ENCODE measurements at regions not wholly inside any gene's neighbourhood (a gene's known extent, or its start where the extent isn't known, plus 50 kb on each side); places are given as distances from the start of the nearest gene placed in this dataset.

DNA sequence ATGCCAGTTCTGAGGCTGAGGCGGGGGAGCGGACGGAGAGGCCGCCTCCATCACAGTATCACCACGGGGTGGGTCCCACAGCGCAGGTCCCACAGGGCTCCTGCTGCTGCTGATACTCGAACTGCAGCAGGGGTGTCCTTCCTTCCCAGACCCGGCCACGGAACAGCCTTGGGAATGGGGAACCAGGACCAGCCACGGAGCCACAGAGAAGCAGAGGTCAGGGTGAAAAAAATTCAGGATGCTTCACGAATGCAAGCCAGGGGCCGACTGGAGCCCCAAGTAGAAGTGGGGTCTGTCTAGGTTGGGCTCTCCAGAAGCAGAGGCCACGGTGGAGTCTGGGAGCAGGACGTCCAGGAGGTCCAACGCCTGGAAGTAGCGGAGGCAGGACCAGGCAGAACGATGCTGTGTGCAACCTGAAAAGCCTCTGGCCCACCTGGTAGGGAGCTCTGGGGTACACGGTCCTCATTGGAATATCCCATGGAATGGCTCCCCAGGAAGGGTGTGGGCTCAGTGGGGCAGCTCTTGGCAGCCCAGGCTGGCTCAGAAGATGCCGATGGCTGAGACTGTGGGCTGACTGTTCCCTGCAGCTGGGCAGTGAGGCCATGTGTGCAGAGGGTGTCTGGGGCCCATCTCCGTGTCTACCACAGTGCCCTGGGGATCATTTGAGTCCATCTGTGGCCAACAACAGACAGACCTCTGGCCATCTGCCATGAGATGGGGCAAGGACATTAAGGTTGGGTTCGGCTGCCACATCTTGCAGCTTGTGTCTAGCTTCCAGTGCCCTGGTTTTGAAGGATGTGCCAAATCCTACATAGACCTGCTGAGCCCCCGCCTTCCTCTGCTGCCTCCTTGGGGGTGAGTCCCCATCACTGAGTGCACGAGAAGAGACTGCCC, 66.9 kb upstream of the FCN1 start (continued):
- TF ChIP-seq, protein P1, sequence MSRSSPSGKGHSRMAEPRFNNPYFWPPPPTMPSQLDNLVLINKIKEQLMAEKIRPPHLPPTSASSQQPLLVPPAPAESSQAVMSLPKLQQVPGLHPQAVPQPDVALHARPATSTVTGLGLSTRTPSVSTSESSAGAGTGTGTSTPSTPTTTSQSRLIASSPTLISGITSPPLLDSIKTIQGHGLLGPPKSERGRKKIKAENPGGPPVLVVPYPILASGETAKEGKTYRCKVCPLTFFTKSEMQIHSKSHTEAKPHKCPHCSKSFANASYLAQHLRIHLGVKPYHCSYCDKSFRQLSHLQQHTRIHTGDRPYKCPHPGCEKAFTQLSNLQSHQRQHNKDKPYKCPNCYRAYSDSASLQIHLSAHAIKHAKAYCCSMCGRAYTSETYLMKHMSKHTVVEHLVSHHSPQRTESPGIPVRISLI (tag by site-specific recombination; IDR thresholded peaks at IDR 0.05), result no peak
- no peak for TF ChIP-seq ZNF174 (tag by site-specific recombination; IDR thresholded peaks at IDR 0.05)
- no peak for TF ChIP-seq ZNF155 (tag by site-specific recombination; IDR thresholded peaks at IDR 0.05)
- TF ChIP-seq, protein P2, sequence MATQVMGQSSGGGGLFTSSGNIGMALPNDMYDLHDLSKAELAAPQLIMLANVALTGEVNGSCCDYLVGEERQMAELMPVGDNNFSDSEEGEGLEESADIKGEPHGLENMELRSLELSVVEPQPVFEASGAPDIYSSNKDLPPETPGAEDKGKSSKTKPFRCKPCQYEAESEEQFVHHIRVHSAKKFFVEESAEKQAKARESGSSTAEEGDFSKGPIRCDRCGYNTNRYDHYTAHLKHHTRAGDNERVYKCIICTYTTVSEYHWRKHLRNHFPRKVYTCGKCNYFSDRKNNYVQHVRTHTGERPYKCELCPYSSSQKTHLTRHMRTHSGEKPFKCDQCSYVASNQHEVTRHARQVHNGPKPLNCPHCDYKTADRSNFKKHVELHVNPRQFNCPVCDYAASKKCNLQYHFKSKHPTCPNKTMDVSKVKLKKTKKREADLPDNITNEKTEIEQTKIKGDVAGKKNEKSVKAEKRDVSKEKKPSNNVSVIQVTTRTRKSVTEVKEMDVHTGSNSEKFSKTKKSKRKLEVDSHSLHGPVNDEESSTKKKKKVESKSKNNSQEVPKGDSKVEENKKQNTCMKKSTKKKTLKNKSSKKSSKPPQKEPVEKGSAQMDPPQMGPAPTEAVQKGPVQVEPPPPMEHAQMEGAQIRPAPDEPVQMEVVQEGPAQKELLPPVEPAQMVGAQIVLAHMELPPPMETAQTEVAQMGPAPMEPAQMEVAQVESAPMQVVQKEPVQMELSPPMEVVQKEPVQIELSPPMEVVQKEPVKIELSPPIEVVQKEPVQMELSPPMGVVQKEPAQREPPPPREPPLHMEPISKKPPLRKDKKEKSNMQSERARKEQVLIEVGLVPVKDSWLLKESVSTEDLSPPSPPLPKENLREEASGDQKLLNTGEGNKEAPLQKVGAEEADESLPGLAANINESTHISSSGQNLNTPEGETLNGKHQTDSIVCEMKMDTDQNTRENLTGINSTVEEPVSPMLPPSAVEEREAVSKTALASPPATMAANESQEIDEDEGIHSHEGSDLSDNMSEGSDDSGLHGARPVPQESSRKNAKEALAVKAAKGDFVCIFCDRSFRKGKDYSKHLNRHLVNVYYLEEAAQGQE (tag by site-specific recombination; IDR thresholded peaks at IDR 0.05), result no peak

DNA sequence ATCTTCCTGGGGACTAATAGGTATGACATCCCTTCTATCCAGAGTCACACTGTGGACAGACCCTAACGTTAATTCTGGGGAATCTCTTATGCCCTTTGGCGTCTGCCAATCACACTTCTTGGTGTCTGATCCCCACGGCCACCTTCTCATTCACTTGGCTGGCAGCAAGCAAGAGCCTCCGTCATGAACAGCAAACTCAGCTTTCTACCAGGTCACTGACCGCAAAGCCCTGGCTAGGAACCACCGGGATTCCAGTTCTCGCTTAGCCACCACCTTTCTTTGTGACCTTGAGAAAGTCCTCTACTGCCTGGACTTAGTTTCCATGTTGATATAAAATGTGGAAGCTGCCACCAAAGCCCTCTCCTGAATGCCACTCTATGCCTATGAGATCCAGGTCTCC, 67.7 kb upstream of the FCN1 start:
- ChIA-PET CTCF (no interaction called here), POLR2A (no interaction called here)
- no peaks in the 10 kb centered on the region for H3K9me3 ChIP-seq (ENCODE audit: control insufficient read depth, insufficient read depth, low read depth, low read length)
- TF ChIP-seq SCRT2 (tag by site-specific recombination; IDR thresholded peaks at IDR 0.05) (no peak), PRDM1 (tag by site-specific recombination; IDR thresholded peaks at IDR 0.05) (no peak), ZNF341 (tag by site-specific recombination; IDR thresholded peaks at IDR 0.05; ENCODE audit: low read depth) (no peak), ZNF214 (tag by site-specific recombination; IDR thresholded peaks at IDR 0.05; ENCODE audit: borderline replicate concordance) (no peak), ZBTB48 (tag by site-specific recombination; IDR thresholded peaks at IDR 0.05) (no peak), ZNF585B (tag by site-specific recombination; IDR thresholded peaks at IDR 0.05) (no peak), ZNF202 (tag by site-specific recombination; IDR thresholded peaks at IDR 0.05; ENCODE audit: borderline replicate concordance) (no peak)
- TF ChIP-seq, protein P3, sequence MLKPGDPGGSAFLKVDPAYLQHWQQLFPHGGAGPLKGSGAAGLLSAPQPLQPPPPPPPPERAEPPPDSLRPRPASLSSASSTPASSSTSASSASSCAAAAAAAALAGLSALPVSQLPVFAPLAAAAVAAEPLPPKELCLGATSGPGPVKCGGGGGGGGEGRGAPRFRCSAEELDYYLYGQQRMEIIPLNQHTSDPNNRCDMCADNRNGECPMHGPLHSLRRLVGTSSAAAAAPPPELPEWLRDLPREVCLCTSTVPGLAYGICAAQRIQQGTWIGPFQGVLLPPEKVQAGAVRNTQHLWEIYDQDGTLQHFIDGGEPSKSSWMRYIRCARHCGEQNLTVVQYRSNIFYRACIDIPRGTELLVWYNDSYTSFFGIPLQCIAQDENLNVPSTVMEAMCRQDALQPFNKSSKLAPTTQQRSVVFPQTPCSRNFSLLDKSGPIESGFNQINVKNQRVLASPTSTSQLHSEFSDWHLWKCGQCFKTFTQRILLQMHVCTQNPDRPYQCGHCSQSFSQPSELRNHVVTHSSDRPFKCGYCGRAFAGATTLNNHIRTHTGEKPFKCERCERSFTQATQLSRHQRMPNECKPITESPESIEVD (tag by site-specific recombination; IDR thresholded peaks at IDR 0.05), result no peak
- no peak overlapping the region for H3K4me3 ChIP-seq (ENCODE audit: low read depth, low read length)
- H3K36me3 ChIP-seq (ENCODE audit: control insufficient read depth in 2 of 2, insufficient read depth in 1 of 2, low read length in 2 of 2), result no peaks in the 10 kb centered on the region
- no peak overlapping the region for H3K27ac ChIP-seq (ENCODE audit: extremely low read depth, low read depth, low read length)
- H3K4me1 ChIP-seq (ENCODE audit: control insufficient read depth, insufficient read depth, low read length), result no peaks in the 10 kb centered on the region

DNA sequence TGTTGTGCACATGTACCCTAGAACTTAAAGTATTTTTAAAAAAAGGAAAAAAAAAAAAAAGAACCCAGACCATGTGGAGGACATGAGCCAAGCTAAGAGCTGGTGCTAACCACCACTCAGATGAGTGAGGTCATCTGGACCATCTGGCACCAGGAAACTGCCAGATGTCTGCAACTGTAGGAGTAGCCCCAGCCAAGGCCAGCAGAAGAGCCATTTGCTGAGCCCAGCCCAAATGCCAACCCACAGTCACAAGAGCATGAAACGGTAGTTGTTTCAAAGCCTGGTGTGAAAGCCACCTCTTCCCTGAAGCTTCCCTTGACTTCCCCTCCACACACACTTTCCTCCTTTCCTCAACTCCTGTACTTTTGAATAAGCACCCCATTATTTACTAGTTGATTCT, 69.2 kb upstream of the FCN1 start:
- H3K9me3 ChIP-seq (ENCODE audit: control insufficient read depth, insufficient read depth, low read depth, low read length), result no peaks in the 10 kb centered on the region
- POLR2A ChIA-PET, result no interaction called here
- no peaks in the 10 kb centered on the region for H3K36me3 ChIP-seq (ENCODE audit: control insufficient read depth in 2 of 2, insufficient read depth in 1 of 2, low read length in 2 of 2)
- H3K4me1 ChIP-seq (ENCODE audit: control insufficient read depth, insufficient read depth, low read length), result no peaks in the 10 kb centered on the region
- CTCF ChIA-PET, result no interaction called here
- H3K4me3 ChIP-seq (ENCODE audit: low read depth, low read length), result no peak overlapping the region
- no peak overlapping the region for H3K27ac ChIP-seq (ENCODE audit: extremely low read depth, low read depth, low read length)
- no peak for TF ChIP-seq ZNF596 (tag by site-specific recombination; IDR thresholded peaks at IDR 0.05)
- TF ChIP-seq ZEB2 (tag by site-specific recombination; IDR thresholded peaks at IDR 0.05), result no peak
- TF ChIP-seq ZNF157 (tag by site-specific recombination; IDR thresholded peaks at IDR 0.05), result no peak
- no peak for TF ChIP-seq ZNF670 (tag by site-specific recombination; IDR thresholded peaks at IDR 0.05; ENCODE audit: low read depth)
- TF ChIP-seq ZNF114 (tag by site-specific recombination; IDR thresholded peaks at IDR 0.05), result no peak
- TF ChIP-seq, protein P4, sequence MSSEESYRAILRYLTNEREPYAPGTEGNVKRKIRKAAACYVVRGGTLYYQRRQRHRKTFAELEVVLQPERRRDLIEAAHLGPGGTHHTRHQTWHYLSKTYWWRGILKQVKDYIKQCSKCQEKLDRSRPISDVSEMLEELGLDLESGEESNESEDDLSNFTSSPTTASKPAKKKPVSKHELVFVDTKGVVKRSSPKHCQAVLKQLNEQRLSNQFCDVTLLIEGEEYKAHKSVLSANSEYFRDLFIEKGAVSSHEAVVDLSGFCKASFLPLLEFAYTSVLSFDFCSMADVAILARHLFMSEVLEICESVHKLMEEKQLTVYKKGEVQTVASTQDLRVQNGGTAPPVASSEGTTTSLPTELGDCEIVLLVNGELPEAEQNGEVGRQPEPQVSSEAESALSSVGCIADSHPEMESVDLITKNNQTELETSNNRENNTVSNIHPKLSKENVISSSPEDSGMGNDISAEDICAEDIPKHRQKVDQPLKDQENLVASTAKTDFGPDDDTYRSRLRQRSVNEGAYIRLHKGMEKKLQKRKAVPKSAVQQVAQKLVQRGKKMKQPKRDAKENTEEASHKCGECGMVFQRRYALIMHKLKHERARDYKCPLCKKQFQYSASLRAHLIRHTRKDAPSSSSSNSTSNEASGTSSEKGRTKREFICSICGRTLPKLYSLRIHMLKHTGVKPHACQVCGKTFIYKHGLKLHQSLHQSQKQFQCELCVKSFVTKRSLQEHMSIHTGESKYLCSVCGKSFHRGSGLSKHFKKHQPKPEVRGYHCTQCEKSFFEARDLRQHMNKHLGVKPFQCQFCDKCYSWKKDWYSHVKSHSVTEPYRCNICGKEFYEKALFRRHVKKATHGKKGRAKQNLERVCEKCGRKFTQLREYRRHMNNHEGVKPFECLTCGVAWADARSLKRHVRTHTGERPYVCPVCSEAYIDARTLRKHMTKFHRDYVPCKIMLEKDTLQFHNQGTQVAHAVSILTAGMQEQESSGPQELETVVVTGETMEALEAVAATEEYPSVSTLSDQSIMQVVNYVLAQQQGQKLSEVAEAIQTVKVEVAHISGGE (tag by site-specific recombination; conservative IDR thresholded peaks at IDR 0.05; ENCODE audit: low read depth), result no peak
- TF ChIP-seq ZNF792 (tag by site-specific recombination; IDR thresholded peaks at IDR 0.05), result no peak
- TF ChIP-seq ZNF558 (tag by site-specific recombination; IDR thresholded peaks at IDR 0.05), result no peak

All from HEK293 (cell line).